ENCODE measurements at regions not wholly inside any gene's neighbourhood (a gene's known extent, or its start where the extent isn't known, plus 50 kb on each side); places are given as distances from the start of the nearest gene placed in this dataset.
"Not testable (repeated sequence)": the region's sequence is repeated elsewhere in the genome, so short reads cannot be mapped to it uniquely, and the experiment has no call there.

- no peak for DNase-seq
Observed at GRCh38 chr13:99734013-99734693, 232.9 kb downstream of the TM9SF2 start.

- DNase-seq, result no peak
Observed at GRCh38 chr13:99733346-99733745, 232.1 kb downstream of the TM9SF2 start.

GRCh38 chr13:99731747-99732146, 230.5 kb downstream of the TM9SF2 start:
- no peak for DNase-seq

GRCh38 chr13:99730403-99730802, 229.1 kb downstream of the TM9SF2 start:
- no peak for DNase-seq

GRCh38 chr13:99729745-99730144, 228.5 kb downstream of the TM9SF2 start:
- no peak for DNase-seq

GRCh38 chr13:99727651-99728050, 226.4 kb downstream of the TM9SF2 start:
- not testable (repeated sequence) for DNase-seq

- DNase-seq, result no peak
Observed at GRCh38 chr13:99726282-99726894, 225.1 kb downstream of the TM9SF2 start.

- DNase-seq, result no peak
Observed at GRCh38 chr13:99725644-99726043, 224.4 kb downstream of the TM9SF2 start.

GRCh38 chr13:99724633-99725517, 223.6 kb downstream of the TM9SF2 start:
- no peak for DNase-seq

- DNase-seq, result no peak
Observed at GRCh38 chr13:99723878-99724277, 222.6 kb downstream of the TM9SF2 start.

- no peak for DNase-seq
Observed at GRCh38 chr13:99722931-99723330, 221.7 kb downstream of the TM9SF2 start.

- no peak for DNase-seq
Observed at GRCh38 chr13:99722338-99722818, 221.1 kb downstream of the TM9SF2 start.

GRCh38 chr13:99721606-99722337, 220.5 kb downstream of the TM9SF2 start:
- DNase-seq, result peak; percentile 91

- no peak for DNase-seq
Observed at GRCh38 chr13:99717959-99718674, 216.8 kb downstream of the TM9SF2 start.

- DNase-seq, result no peak
Observed at GRCh38 chr13:99709134-99709533, 207.9 kb downstream of the TM9SF2 start.

- no peak for DNase-seq
Observed at GRCh38 chr13:99704390-99704789, 203.1 kb downstream of the TM9SF2 start.

- DNase-seq, result no peak
Observed at GRCh38 chr13:99703908-99704307, 202.6 kb downstream of the TM9SF2 start.

GRCh38 chr13:99702687-99703319, 201.5 kb downstream of the TM9SF2 start:
- no peak for DNase-seq

GRCh38 chr13:99700468-99700867, 199.2 kb downstream of the TM9SF2 start:
- no peak for DNase-seq

- DNase-seq, result no peak
Observed at GRCh38 chr13:99698816-99699099, 197.5 kb downstream of the TM9SF2 start.

- no peak for DNase-seq
Observed at GRCh38 chr13:99698010-99698815, 196.9 kb downstream of the TM9SF2 start.
